ENCODE measurements at regions not wholly inside any gene's neighbourhood (a gene's known extent, or its start where the extent isn't known, plus 50 kb on each side); places are given as distances from the start of the nearest gene placed in this dataset.

DNA sequence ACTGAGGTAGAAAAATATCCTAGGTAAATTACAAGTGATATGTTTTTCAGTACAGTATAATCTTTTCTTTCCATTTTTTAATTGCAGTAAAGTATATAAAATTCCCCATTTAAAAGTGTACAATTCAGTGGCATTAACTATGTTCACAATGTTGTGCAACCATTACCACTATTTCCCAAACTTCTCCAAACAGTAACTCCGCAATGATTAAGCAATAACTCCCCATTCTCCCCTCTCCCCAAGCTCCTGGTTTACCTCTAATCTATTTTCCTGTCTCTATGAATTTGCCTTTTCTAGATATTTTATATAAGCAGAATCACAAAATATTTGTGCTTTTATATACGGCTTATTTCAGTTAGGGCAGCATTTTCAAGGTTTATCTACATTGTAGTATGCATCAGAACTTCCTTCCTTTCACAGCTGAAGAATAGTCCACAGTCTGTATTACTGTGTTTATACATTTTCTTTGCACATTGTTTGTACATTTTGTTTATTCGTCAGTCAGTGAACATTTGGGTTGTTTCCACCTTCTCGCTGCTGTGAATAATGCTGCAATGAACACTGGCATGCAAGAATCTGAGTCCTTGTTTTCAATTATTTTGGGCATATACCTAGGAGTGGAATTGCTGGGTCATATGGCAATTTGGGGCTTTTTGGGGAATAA lies 110.7 kb downstream of the RPL27A start:
- H3K4me1 Mint-ChIP-seq (ENCODE audit: low read depth, unreplicated experiment) = peaks cover 39% of the 10 kb centered on the region
- no peaks in the 10 kb centered on the region for H3K36me3 Mint-ChIP-seq (ENCODE audit: insufficient read depth, unreplicated experiment)
- H3K27me3 Mint-ChIP-seq (ENCODE audit: insufficient read depth, unreplicated experiment) = no peaks in the 10 kb centered on the region
- TF ChIP-seq, protein P1, sequence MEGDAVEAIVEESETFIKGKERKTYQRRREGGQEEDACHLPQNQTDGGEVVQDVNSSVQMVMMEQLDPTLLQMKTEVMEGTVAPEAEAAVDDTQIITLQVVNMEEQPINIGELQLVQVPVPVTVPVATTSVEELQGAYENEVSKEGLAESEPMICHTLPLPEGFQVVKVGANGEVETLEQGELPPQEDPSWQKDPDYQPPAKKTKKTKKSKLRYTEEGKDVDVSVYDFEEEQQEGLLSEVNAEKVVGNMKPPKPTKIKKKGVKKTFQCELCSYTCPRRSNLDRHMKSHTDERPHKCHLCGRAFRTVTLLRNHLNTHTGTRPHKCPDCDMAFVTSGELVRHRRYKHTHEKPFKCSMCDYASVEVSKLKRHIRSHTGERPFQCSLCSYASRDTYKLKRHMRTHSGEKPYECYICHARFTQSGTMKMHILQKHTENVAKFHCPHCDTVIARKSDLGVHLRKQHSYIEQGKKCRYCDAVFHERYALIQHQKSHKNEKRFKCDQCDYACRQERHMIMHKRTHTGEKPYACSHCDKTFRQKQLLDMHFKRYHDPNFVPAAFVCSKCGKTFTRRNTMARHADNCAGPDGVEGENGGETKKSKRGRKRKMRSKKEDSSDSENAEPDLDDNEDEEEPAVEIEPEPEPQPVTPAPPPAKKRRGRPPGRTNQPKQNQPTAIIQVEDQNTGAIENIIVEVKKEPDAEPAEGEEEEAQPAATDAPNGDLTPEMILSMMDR (IDR thresholded peaks at IDR 0.05; ENCODE audit: insufficient read depth in 1 of 2, low read depth in 1 of 2, low read length in 1 of 2, severe bottlenecking in 1 of 2, unreplicated experiment in 1 of 2) = no peak
- peaks cover 9% of the 10 kb centered on the region for H3K9me3 Mint-ChIP-seq (ENCODE audit: unreplicated experiment)
- peak overlapping the region; percentile 40 for H3K4me3 Mint-ChIP-seq (ENCODE audit: unreplicated experiment)
- H3K4me1 ChIP-seq = peaks cover 31% of the 10 kb centered on the region
- intact Hi-C loops (cut with micrococcal nuclease; ENCODE audit: unreplicated experiment) = no loop called here
- H3K27me3 ChIP-seq (replicated peaks; ENCODE audit: control insufficient read depth, insufficient read depth, low read length) = no peaks in the 10 kb centered on the region
- no peak for DNase-seq
- no peak overlapping the region for H3K4me3 ChIP-seq (ENCODE audit: low read depth, low read length)
- H3K36me3 ChIP-seq (ENCODE audit: control insufficient read depth, insufficient read depth, low read length) = no peaks in the 10 kb centered on the region
- BruUV-seq (replicated peaks) = no TSS peak
- CTCF ChIA-PET = interaction anchor here (0.7 kb wide), 1 partner anchor 105 kb away, joined by 3 read pairs; no protein-coding TSS in a partner anchor
- no peak overlapping the region for H3K27ac Mint-ChIP-seq (ENCODE audit: unreplicated experiment)
- H3K9me3 ChIP-seq = no peaks in the 10 kb centered on the region
- POLR2A ChIA-PET = no interaction called here

DNA sequence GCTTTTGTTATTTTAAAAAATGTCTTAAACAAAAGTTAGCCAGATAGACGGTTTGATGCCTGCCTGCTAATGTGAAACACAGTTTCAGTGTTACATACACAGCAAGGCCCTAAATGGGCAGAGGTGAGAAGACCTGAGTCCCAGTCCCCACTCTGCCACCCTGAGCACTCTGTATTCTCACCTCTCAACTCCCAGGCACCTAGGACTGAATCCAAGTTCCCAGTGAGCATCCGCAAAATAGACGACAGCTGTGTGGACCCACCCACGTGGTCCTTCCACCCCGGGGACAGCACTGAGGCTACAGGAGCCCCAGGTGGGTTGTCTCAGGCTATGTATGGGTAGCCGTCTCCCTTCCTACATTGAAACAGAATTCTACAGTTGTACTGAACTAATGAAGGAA lies 111.5 kb downstream of the RPL27A start:
- intact Hi-C loops (cut with micrococcal nuclease; ENCODE audit: unreplicated experiment) = loop anchor here (2.0 kb wide), 3 partner anchors 19 to 105 kb away; no protein-coding TSS in a partner anchor
- H3K27me3 Mint-ChIP-seq (ENCODE audit: insufficient read depth, unreplicated experiment) = no peaks in the 10 kb centered on the region
- peaks cover 39% of the 10 kb centered on the region for H3K4me1 Mint-ChIP-seq (ENCODE audit: low read depth, unreplicated experiment)

DNA sequence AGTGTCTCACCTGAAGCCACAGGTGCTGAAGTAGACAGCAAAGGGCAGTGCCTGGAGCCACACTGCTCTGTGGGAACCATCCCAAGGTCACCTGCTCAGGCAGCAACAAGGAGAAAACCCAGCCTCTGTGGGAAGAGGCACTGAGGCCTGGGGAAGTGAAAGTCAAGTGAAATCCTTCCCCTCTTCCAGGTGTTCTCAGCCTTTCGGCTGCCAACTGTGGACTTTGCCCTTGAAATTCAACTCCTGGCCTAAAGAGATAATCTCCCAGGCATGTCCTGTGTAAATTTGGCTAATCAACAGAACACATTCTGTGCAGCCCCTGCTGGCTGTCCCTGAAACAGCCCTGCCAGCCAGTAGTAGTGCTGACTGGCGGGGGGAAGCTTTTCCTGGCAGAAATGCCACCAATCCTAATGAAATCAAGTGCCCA lies 112.1 kb downstream of the RPL27A start:
- intact Hi-C loops (cut with micrococcal nuclease; ENCODE audit: unreplicated experiment) = loop anchor here (1.0 to 2.0 kb wide), 4 partner anchors 18 to 106 kb away; no protein-coding TSS in a partner anchor
- POLR2A ChIA-PET = no interaction called here
- H3K4me1 Mint-ChIP-seq (ENCODE audit: low read depth, unreplicated experiment) = peaks cover 38% of the 10 kb centered on the region
- H3K4me3 ChIP-seq (ENCODE audit: low read depth, low read length) = peak overlapping the region; percentile 33
- peak overlapping the region; percentile 68 for H3K4me3 Mint-ChIP-seq (ENCODE audit: unreplicated experiment)
- peak overlapping the region; percentile 83 for H3K27ac Mint-ChIP-seq (ENCODE audit: unreplicated experiment)
- peaks cover 9% of the 10 kb centered on the region for H3K9me3 Mint-ChIP-seq (ENCODE audit: unreplicated experiment)
- TF ChIP-seq, protein P1 (IDR thresholded peaks at IDR 0.05; ENCODE audit: insufficient read depth in 1 of 2, low read depth in 1 of 2, low read length in 1 of 2, severe bottlenecking in 1 of 2, unreplicated experiment in 1 of 2) = peak; percentile 82 to 94
- CTCF ChIA-PET = interaction anchor here (0.7 to 1.3 kb wide), 4 partner anchors 106 to 463 kb away, joined by 4 to 6 read pairs (median 4); no protein-coding TSS in a partner anchor
- no peaks in the 10 kb centered on the region for H3K36me3 Mint-ChIP-seq (ENCODE audit: insufficient read depth, unreplicated experiment)
- H3K4me1 ChIP-seq = peaks cover 31% of the 10 kb centered on the region
- no peaks in the 10 kb centered on the region for H3K27me3 ChIP-seq (replicated peaks; ENCODE audit: control insufficient read depth, insufficient read depth, low read length)
- H3K36me3 ChIP-seq (ENCODE audit: control insufficient read depth, insufficient read depth, low read length) = no peaks in the 10 kb centered on the region
- no peaks in the 10 kb centered on the region for H3K27me3 Mint-ChIP-seq (ENCODE audit: insufficient read depth, unreplicated experiment)
- H3K9me3 ChIP-seq = no peaks in the 10 kb centered on the region
- DNase-seq = peak; percentile 86 to 89
- no TSS peak for BruUV-seq (replicated peaks)

More for the DNA sequence above, 111.5 kb downstream of the RPL27A start:
- Histone ChIP-seq H3K36me3 (ENCODE audit: control insufficient read depth, insufficient read depth, low read length) (no peaks in the 10 kb centered on the region), H3K9me3 (no peaks in the 10 kb centered on the region), H3K4me1 (peaks cover 31% of the 10 kb centered on the region), H3K27me3 (replicated peaks; ENCODE audit: control insufficient read depth, insufficient read depth, low read length) (no peaks in the 10 kb centered on the region), H3K4me3 (ENCODE audit: low read depth, low read length) (peak overlapping the region; percentile 33)
- ChIA-PET POLR2A (no interaction called here), CTCF (interaction anchor here (1.1 to 1.3 kb wide), 2 partner anchors 106 to 320 kb away, joined by 4 to 6 read pairs; no protein-coding TSS in a partner anchor)
- BruUV-seq (replicated peaks) = no TSS peak
- Mint-ChIP-seq H3K4me3 (ENCODE audit: unreplicated experiment) (peak overlapping the region; percentile 68), H3K27ac (ENCODE audit: unreplicated experiment) (peak overlapping the region; percentile 83), H3K36me3 (ENCODE audit: insufficient read depth, unreplicated experiment) (no peaks in the 10 kb centered on the region), H3K9me3 (ENCODE audit: unreplicated experiment) (peaks cover 9% of the 10 kb centered on the region)
- no peak for DNase-seq
- TF ChIP-seq, protein P1 (IDR thresholded peaks at IDR 0.05; ENCODE audit: insufficient read depth in 1 of 2, low read depth in 1 of 2, low read length in 1 of 2, severe bottlenecking in 1 of 2, unreplicated experiment in 1 of 2) = no peak

Measured in Caco-2 (cell line).